OCI-LY7 (cell line): ENCODE measurements at regions not wholly inside any gene's neighbourhood (a gene's known extent, or its start where the extent isn't known, plus 50 kb on each side); places are given as distances from the start of the nearest gene placed in this dataset.

Source experiments
- BruUV-seq: library from RNA; stranded (reverse); fragments of 400-500 nt; replicated peaks from 2 replicates; lab custom pipeline; 2021; lab: Mats Ljungman, UMichigan
- CTCF ChIA-PET: fragments of 300-600 bp; sonication (Branson Sonifier 250); formaldehyde crosslinking; loops from one replicate; lab custom pipeline; 2022; ENCODE audit warnings: antibody characterized with exemption; ENCODE audit not compliant: unreplicated experiment; lab: Charles Lee
- POLR2A ChIA-PET: fragments of 300-600 bp; sonication (Branson Sonifier 250); formaldehyde crosslinking; loops from one replicate; lab custom pipeline; 2022; ENCODE audit warnings: antibody characterized with exemption; lab: Charles Lee
- DNase-seq: peaks from one replicate; pipeline ENCODE4 v3.0.0-alpha.2; 2015; ENCODE audit warnings: low spot score
- H2AFZ ChIP-seq: fragments of 200-600 bp; sonication (generic), shearing (Covaris generic); 2 replicates; pipeline ENCODE4 v1.6.1; 2014; ENCODE audit warnings: mild to moderate bottlenecking, antibody characterized with exemption, low read length, moderate library complexity
- H3K27ac ChIP-seq: fragments of 200-600 bp; sonication (generic); 2 replicates; pipeline ENCODE4 v1.5.1; 2014; ENCODE audit warnings: mixed run types, low read depth, mild to moderate bottlenecking, moderate library complexity, low read length, inconsistent platforms; ENCODE audit not compliant: poor library complexity, severe bottlenecking
- H3K36me3 ChIP-seq: fragments of 200-600 bp; sonication (generic); 2 replicates; pipeline ENCODE4 v1.6.1; 2014; ENCODE audit warnings: mild to moderate bottlenecking, antibody characterized with exemption, low read length, moderate library complexity, mixed read lengths; ENCODE audit not compliant: insufficient read depth
- H3K4me1 ChIP-seq: fragments of 200-600 bp; sonication (generic); 2 replicates; pipeline ENCODE4 v1.5.1; 2014; ENCODE audit warnings: mild to moderate bottlenecking, low read length; ENCODE audit not compliant: insufficient read depth, poor library complexity, severe bottlenecking
- H3K4me2 ChIP-seq: fragments of 200-600 bp; sonication (generic); 2 replicates; pipeline ENCODE4 v1.6.1; 2014; ENCODE audit warnings: mild to moderate bottlenecking, low read length
- H3K4me3 ChIP-seq: fragments of 200-600 bp; sonication (generic); 2 replicates; pipeline ENCODE4 v1.5.1; 2014; ENCODE audit warnings: mild to moderate bottlenecking, low read depth, low read length; ENCODE audit not compliant: poor library complexity, severe bottlenecking
- H3K79me2 ChIP-seq: fragments of 200-600 bp; sonication (generic); 2 replicates; pipeline ENCODE4 v1.6.1; 2016; ENCODE audit warnings: low read depth, mild to moderate bottlenecking, low read length, moderate library complexity, mixed read lengths; ENCODE audit not compliant: insufficient read depth
- H3K9me2 ChIP-seq: fragments of 200-600 bp; sonication (generic); 2 replicates; pipeline ENCODE4 v1.6.1; 2016; ENCODE audit warnings: mild to moderate bottlenecking, low read length, mixed read lengths; ENCODE audit not compliant: insufficient read depth
- H3K9me3 ChIP-seq: fragments of 200-600 bp; sonication (generic); 2 replicates; pipeline ENCODE4 v1.6.1; 2014; ENCODE audit warnings: mild to moderate bottlenecking, mixed run types, low read length, mixed read lengths
- H4K20me1 ChIP-seq: fragments of 200-600 bp; sonication (generic); 2 replicates; pipeline ENCODE4 v1.6.1; 2014; ENCODE audit warnings: mild to moderate bottlenecking, antibody characterized with exemption, low read length, moderate library complexity, mixed read lengths; ENCODE audit not compliant: insufficient read depth
- EZH2phosphoT487 ChIP-seq: fragments of 200-600 bp; sonication (generic); IDR thresholded peaks from 2 replicates; pipeline ENCODE4 v1.6.1; 2018; ENCODE audit warnings: low read depth, borderline replicate concordance, mild to moderate bottlenecking, mixed run types, antibody characterized with exemption, low read length, moderate library complexity, mixed read lengths
- intact Hi-C: fragments of 100-400 bp; cut with micrococcal nuclease; formaldehyde crosslinking; loops from one replicate; pipeline ENCODE4 v1.10.0; 2022; ENCODE audit not compliant: unreplicated experiment
- TF ChIP-seq, protein P1 (sequence below): fragments of 200-600 bp; sonication (generic); conservative IDR thresholded peaks from 2 replicates; pipeline ENCODE4 v1.5.1; 2014; ENCODE audit warnings: mild to moderate bottlenecking, antibody characterized with exemption, low read length, moderate library complexity, mixed read lengths

GRCh38 chr11:95717314-95717713 is 72.3 kb downstream of the FAM76B start:
- ChIA-PET POLR2A (interaction anchor here (0.5 to 0.6 kb wide), 2 partner anchors 94 to 525 kb away, joined by 3 read pairs; no protein-coding TSS in a partner anchor), CTCF (interaction anchor here (0.6 to 1.0 kb wide), 3 partner anchors 16 to 565 kb away, joined by 3 read pairs; no protein-coding TSS in a partner anchor)
- H3K79me2 ChIP-seq, result no peaks in the 10 kb centered on the region
- H3K9me2 ChIP-seq, result no peaks in the 10 kb centered on the region
- H3K9me3 ChIP-seq, result no peaks in the 10 kb centered on the region
- H3K4me3 ChIP-seq, result no peak overlapping the region
- H3K4me2 ChIP-seq, result no peak overlapping the region; the same call in 1 of the 2 replicates
- TF ChIP-seq, protein P1, sequence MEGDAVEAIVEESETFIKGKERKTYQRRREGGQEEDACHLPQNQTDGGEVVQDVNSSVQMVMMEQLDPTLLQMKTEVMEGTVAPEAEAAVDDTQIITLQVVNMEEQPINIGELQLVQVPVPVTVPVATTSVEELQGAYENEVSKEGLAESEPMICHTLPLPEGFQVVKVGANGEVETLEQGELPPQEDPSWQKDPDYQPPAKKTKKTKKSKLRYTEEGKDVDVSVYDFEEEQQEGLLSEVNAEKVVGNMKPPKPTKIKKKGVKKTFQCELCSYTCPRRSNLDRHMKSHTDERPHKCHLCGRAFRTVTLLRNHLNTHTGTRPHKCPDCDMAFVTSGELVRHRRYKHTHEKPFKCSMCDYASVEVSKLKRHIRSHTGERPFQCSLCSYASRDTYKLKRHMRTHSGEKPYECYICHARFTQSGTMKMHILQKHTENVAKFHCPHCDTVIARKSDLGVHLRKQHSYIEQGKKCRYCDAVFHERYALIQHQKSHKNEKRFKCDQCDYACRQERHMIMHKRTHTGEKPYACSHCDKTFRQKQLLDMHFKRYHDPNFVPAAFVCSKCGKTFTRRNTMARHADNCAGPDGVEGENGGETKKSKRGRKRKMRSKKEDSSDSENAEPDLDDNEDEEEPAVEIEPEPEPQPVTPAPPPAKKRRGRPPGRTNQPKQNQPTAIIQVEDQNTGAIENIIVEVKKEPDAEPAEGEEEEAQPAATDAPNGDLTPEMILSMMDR, result no peak
- TF ChIP-seq EZH2phosphoT487, result no peak
- H2AFZ ChIP-seq, result peak overlapping the region; percentile 86
- H3K4me1 ChIP-seq, result peaks cover 46% of the 10 kb centered on the region
- intact Hi-C loops, result loop anchor here (5.0 to 10.0 kb wide), 3 partner anchors 625 to 667 kb away; partner anchors contain the start of genes CCDC82 and SRSF8
- no peak for DNase-seq
- no peak overlapping the region for H3K27ac ChIP-seq
- no peaks in the 10 kb centered on the region for H4K20me1 ChIP-seq
- no TSS peak for BruUV-seq
- no peaks in the 10 kb centered on the region for H3K36me3 ChIP-seq

- Histone ChIP-seq H3K9me3 (no peaks in the 10 kb centered on the region), H4K20me1 (no peaks in the 10 kb centered on the region), H3K27ac (peak overlapping the region; percentile 78), H3K36me3 (no peaks in the 10 kb centered on the region), H3K4me1 (peaks cover 55% of the 10 kb centered on the region), H2AFZ (peak overlapping the region; percentile 99), H3K4me3 (peak overlapping the region; percentile 49), H3K79me2 (no peaks in the 10 kb centered on the region), H3K9me2 (no peaks in the 10 kb centered on the region), H3K4me2 (peak overlapping the region; percentile 75)
- POLR2A ChIA-PET, result interaction anchor here (1.0 to 2.2 kb wide), 12 partner anchors 9 to 648 kb away, joined by 3 to 11 read pairs (median 4); partner anchors contain the start of genes CEP57, FAM76B and SESN3
- BruUV-seq, result TSS peak; percentile 88
- TF ChIP-seq, protein P1, result no peak
- TF ChIP-seq EZH2phosphoT487, result no peak
- peak; percentile 20 for DNase-seq
- intact Hi-C loops, result loop anchor here (5.0 to 10.0 kb wide), 3 partner anchors 624 to 669 kb away; partner anchors contain the start of genes CCDC82 and SRSF8
- CTCF ChIA-PET, result interaction anchor here (1.0 to 1.4 kb wide), 4 partner anchors 11 to 649 kb away, joined by 3 to 9 read pairs (median 4); no protein-coding TSS in a partner anchor
These were observed 73.3 kb downstream of the FAM76B start for GRCh38 chr11:95716266-95716665.
